ENCODE measurements at regions not wholly inside any gene's neighbourhood (a gene's known extent, or its start where the extent isn't known, plus 50 kb on each side); places are given as distances from the start of the nearest gene placed in this dataset.

GRCh38 chr13:65670014-65670625 is 1560.0 kb downstream of the PCDH9 start:
- no peak for ATAC-seq
- no peaks in the 10 kb centered on the region for H3K27me3 ChIP-seq

GRCh38 chr13:65660731-65661130 is 1569.4 kb downstream of the PCDH9 start:
- Histone ChIP-seq H3K36me3 (no peaks in the 10 kb centered on the region), H3K27me3 (no peaks in the 10 kb centered on the region), H3K27ac (no peak overlapping the region), H3K4me1 (no peaks in the 10 kb centered on the region), H3K4me3 (no peak overlapping the region), H3K9me3 (no peaks in the 10 kb centered on the region)
- FAIRE-seq (no peak), DNase-seq (no peak), ATAC-seq (no peak)
- intact Hi-C loops (cut with DNase I): no loop called here
- no peak for TF ChIP-seq CTCF (IDR thresholded peaks at IDR 0.05)
- WGBS, 2 donors: 62 to 78% methylated on average over 1 of the region's 1 CpG

More at GRCh38 chr13:65670014-65670625, 1560.0 kb downstream of the PCDH9 start:
- H3K9me3 ChIP-seq: no peaks in the 10 kb centered on the region
- no peak overlapping the region for H3K4me3 ChIP-seq
- no peak for TF ChIP-seq CTCF (IDR thresholded peaks at IDR 0.05)
- 78 to 86% methylated on average over 6 of the region's 6 CpGs for WGBS, 2 donors
- no peak for DNase-seq
- no peak for FAIRE-seq
- intact Hi-C loops (cut with DNase I): no loop called here
- no peaks in the 10 kb centered on the region for H3K36me3 ChIP-seq
- H3K4me1 ChIP-seq: no peaks in the 10 kb centered on the region
- H3K27ac ChIP-seq: no peak overlapping the region

- FAIRE-seq: peak; percentile 70
These were observed 1573.3 kb downstream of the PCDH9 start for GRCh38 chr13:65656740-65657329.

GRCh38 chr13:65653613-65654012 is 1576.5 kb downstream of the PCDH9 start:
- no peak for TF ChIP-seq CTCF (IDR thresholded peaks at IDR 0.05)
- no peak for FAIRE-seq
- no peak overlapping the region for H3K27ac ChIP-seq
- peaks cover 0 to 3% (median 0%) of the 10 kb centered on the region in 4 donors for H3K27me3 ChIP-seq
- no peak overlapping the region for H3K4me3 ChIP-seq
- WGBS, 2 donors: 25 to 41% methylated on average over 2 of the region's 2 CpGs
- intact Hi-C loops (cut with DNase I): loop anchor here in 1 of 3 donors (5.0 kb wide), 1 partner anchor 1574 kb away; no protein-coding TSS in a partner anchor
- no peak for DNase-seq
- no peaks in the 10 kb centered on the region for H3K9me3 ChIP-seq
- H3K4me1 ChIP-seq: no peaks in the 10 kb centered on the region
- no peak for ATAC-seq
- H3K36me3 ChIP-seq: no peaks in the 10 kb centered on the region

More at GRCh38 chr13:65656740-65657329, 1573.3 kb downstream of the PCDH9 start:
- Histone ChIP-seq H3K4me3 (no peak overlapping the region), H3K27ac (no peak overlapping the region), H3K36me3 (no peaks in the 10 kb centered on the region), H3K27me3 (peaks cover 0 to 3% (median 0%) of the 10 kb centered on the region in 4 donors), H3K9me3 (no peaks in the 10 kb centered on the region), H3K4me1 (no peaks in the 10 kb centered on the region)
- peak in 2 of 4 donors; percentile 9 to 19 for TF ChIP-seq CTCF (IDR thresholded peaks at IDR 0.05)
- DNase-seq (no peak), ATAC-seq (no peak)
- intact Hi-C loops (cut with DNase I): no loop called here
- WGBS, 2 donors: 11 to 24% methylated on average over 1 of the region's 1 CpG

GRCh38 chr13:65650321-65650720 is 1579.8 kb downstream of the PCDH9 start:
- DNase-seq (no peak), FAIRE-seq (no peak), ATAC-seq (no peak)
- H3K27ac ChIP-seq: no peak overlapping the region
- H3K9me3 ChIP-seq: no peaks in the 10 kb centered on the region
- TF ChIP-seq CTCF (IDR thresholded peaks at IDR 0.05): no peak
- intact Hi-C loops (cut with DNase I): loop anchor here in 1 of 3 donors (5.0 kb wide), 1 partner anchor 1577 kb away; no protein-coding TSS in a partner anchor
- no peaks in the 10 kb centered on the region for H3K4me1 ChIP-seq
- no peak overlapping the region for H3K4me3 ChIP-seq
- H3K36me3 ChIP-seq: no peaks in the 10 kb centered on the region
- 56 to 60% methylated on average over 5 of the region's 5 CpGs for WGBS, 2 donors
- peaks cover 0 to 3% (median 0%) of the 10 kb centered on the region in 4 donors for H3K27me3 ChIP-seq

Data from pancreas (tissue), 10 donors.